ENCODE measurements at regions not wholly inside any gene's neighbourhood (a gene's known extent, or its start where the extent isn't known, plus 50 kb on each side); places are given as distances from the start of the nearest gene placed in this dataset.
A peak's percentile ranks its signal among the peaks of the same experiment; 100 is the strongest.
"Not testable (repeated sequence)": the region's sequence is repeated elsewhere in the genome, so short reads cannot be mapped to it uniquely, and the experiment has no call there.

DNA sequence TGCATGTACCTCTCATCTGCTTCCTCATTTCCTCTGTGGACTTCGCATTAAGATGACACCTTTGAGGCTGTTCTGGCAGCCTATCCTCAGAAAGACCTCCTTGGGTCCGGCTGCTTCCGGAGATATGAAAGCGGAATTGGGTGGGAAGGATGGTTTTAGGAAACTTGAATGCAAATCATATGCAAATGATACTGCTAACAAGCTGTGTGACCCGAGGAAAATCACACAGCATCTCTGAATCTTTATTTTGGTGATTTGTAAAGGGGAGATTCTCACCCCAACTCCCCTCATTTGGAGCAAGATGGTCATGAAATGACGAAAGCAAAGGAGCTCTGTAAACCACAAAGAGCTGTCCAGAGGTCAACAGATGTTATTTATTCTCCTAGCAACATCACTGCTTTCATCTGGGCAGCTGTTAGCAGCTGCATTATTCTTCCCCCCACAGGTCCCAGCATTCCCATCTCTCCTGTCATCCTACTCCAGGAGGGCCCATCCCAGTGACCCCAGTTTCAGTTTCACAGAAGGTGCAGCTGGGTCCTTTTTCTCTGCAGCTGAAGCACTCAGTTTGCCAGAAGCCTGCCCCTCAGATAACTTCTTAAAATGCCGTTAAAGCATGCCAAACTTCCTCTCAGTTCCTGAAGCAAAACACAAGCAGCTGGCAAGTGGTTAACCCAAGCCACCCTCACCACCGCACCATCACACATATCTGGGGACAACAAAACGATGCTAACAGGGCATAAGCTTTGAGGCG, 269.5 kb downstream of the SEC61B start:
- no peak overlapping the region for H3K27ac Mint-ChIP-seq (ENCODE audit: unreplicated experiment)
- H3K4me1 Mint-ChIP-seq: peaks cover 12% of the 10 kb centered on the region

DNA sequence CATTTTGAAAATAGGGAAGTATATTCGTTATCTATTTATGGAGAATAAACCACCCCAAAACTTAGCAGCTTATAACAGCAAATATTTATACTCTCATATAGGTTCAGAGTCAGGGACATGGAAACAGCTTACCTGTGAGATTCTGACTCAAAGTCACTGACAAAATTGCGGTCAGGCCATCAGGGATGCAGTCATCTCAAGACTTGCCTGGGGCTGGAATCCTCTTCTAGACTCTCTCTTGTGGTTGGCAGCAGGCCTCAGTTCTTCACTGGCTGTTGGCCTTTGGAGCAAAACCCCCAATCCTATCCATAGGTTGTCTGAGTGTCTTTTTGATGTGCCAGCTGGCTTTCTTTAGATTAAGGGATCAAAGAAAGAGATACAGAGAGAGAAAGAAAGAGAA, 275.6 kb downstream of the SEC61B start:
- DNase-seq (ENCODE audit: low read depth, low spot score): no peak
- H3K9me3 Mint-ChIP-seq: peaks cover 4% of the 10 kb centered on the region
- TF ChIP-seq, protein P1, sequence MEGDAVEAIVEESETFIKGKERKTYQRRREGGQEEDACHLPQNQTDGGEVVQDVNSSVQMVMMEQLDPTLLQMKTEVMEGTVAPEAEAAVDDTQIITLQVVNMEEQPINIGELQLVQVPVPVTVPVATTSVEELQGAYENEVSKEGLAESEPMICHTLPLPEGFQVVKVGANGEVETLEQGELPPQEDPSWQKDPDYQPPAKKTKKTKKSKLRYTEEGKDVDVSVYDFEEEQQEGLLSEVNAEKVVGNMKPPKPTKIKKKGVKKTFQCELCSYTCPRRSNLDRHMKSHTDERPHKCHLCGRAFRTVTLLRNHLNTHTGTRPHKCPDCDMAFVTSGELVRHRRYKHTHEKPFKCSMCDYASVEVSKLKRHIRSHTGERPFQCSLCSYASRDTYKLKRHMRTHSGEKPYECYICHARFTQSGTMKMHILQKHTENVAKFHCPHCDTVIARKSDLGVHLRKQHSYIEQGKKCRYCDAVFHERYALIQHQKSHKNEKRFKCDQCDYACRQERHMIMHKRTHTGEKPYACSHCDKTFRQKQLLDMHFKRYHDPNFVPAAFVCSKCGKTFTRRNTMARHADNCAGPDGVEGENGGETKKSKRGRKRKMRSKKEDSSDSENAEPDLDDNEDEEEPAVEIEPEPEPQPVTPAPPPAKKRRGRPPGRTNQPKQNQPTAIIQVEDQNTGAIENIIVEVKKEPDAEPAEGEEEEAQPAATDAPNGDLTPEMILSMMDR (conservative IDR thresholded peaks at IDR 0.05): no peak
- H3K4me3 Mint-ChIP-seq: peak overlapping the region; percentile 72
- peaks cover 15% of the 10 kb centered on the region for H3K4me1 Mint-ChIP-seq
- peak overlapping the region; percentile 57 for H3K27ac Mint-ChIP-seq (ENCODE audit: unreplicated experiment)
- no peaks in the 10 kb centered on the region for H3K36me3 Mint-ChIP-seq (ENCODE audit: low read depth)
- H3K27me3 Mint-ChIP-seq (ENCODE audit: low read depth): no peaks in the 10 kb centered on the region

More for the DNA sequence above, 269.5 kb downstream of the SEC61B start:
- TF ChIP-seq, protein P1 (conservative IDR thresholded peaks at IDR 0.05): no peak
- Mint-ChIP-seq H3K27me3 (ENCODE audit: low read depth) (no peaks in the 10 kb centered on the region), H3K4me3 (no peak overlapping the region), H3K36me3 (ENCODE audit: low read depth) (no peaks in the 10 kb centered on the region), H3K9me3 (no peaks in the 10 kb centered on the region)
- DNase-seq (ENCODE audit: low read depth, low spot score): no peak

DNA sequence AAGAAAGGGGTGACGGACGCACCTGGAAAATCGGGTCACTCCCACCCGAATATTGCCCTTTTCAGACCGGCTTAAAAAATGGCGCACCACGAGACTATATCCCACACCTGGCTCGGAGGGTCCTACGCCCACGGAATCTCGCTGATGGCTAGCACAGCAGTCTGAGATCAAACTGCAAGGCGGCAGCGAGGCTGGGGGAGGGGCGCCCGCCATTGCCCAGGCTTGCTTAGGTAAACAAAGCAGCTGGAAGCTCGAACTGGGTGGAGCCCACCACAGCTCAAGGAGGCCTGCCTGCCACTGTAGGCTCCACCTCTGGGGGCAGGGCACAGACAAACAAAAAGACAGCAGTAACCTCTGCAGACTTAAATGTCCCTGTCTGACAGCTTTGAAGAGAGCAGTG, 276.9 kb downstream of the SEC61B start:
- not testable (repeated sequence) for H3K27ac Mint-ChIP-seq (ENCODE audit: unreplicated experiment); H3K36me3 Mint-ChIP-seq (ENCODE audit: low read depth); H3K27me3 Mint-ChIP-seq (ENCODE audit: low read depth); H3K9me3 Mint-ChIP-seq; DNase-seq (ENCODE audit: low read depth, low spot score)
- H3K4me3 Mint-ChIP-seq: peak overlapping the region; percentile 72
- peaks cover 15% of the 10 kb centered on the region for H3K4me1 Mint-ChIP-seq

DNA sequence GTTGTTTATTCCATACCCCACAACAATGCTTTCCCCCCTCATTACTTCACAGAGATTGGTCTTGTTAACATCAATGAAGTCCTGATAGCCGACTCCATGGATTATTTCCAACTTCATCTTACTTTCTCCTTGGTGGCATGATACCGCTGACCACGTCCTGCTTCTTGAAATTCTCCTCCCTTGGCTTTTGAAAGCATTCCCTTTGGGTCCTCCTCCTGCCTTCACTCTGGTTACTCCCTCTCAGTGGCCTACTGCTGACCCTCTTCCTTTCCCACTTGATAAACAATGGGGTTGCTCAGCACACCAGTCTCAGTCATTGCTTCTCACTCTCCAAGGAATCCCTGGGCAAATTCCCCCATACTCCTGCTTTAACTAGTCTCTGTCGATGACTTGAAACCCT, 283.9 kb downstream of the SEC61B start:
- H3K4me3 Mint-ChIP-seq: no peak overlapping the region
- peaks cover 11% of the 10 kb centered on the region for H3K4me1 Mint-ChIP-seq
- peaks cover 3% of the 10 kb centered on the region for H3K36me3 Mint-ChIP-seq (ENCODE audit: low read depth)

DNA sequence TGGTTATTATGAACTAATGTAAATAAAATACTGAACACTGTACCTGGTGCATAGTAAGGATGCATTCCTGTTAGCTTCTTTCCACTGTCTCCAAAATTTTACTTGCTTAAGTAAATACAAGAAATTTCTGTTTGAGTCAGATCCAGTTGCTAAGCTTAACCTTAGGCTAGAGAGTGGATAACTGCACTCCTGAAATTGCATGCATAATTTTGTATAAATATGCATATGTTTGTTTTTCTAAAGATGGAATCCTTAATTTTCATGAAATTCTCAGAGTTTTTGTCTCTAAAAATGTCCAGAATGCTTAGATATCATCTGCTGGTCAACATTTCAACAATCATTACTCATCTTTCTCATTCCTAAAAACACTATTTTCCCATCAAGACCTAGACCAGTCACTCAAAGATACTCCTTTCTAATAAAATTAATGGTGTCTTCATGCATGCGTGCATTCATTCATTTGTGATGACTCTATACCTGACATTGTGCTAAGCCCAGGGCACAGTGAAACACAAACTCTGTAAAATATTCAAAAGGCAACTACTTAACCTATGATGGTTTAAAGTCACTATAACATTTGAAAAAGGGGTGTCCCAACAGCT, 284.8 kb downstream of the SEC61B start:
- peaks cover 13% of the 10 kb centered on the region for H3K4me1 Mint-ChIP-seq
- H3K36me3 Mint-ChIP-seq (ENCODE audit: low read depth): peaks cover 3% of the 10 kb centered on the region
- no peak overlapping the region for H3K27ac Mint-ChIP-seq (ENCODE audit: unreplicated experiment)

More for the DNA sequence above, 283.9 kb downstream of the SEC61B start:
- no peak overlapping the region for H3K27ac Mint-ChIP-seq (ENCODE audit: unreplicated experiment)
- H3K9me3 Mint-ChIP-seq: no peaks in the 10 kb centered on the region
- TF ChIP-seq, protein P1 (conservative IDR thresholded peaks at IDR 0.05): no peak
- no peaks in the 10 kb centered on the region for H3K27me3 Mint-ChIP-seq (ENCODE audit: low read depth)
- no peak for DNase-seq (ENCODE audit: low read depth, low spot score)

More for the DNA sequence above, 284.8 kb downstream of the SEC61B start:
- no peak for DNase-seq (ENCODE audit: low read depth, low spot score)
- TF ChIP-seq, protein P1 (conservative IDR thresholded peaks at IDR 0.05): no peak
- H3K4me3 Mint-ChIP-seq: no peak overlapping the region
- H3K27me3 Mint-ChIP-seq (ENCODE audit: low read depth): no peaks in the 10 kb centered on the region
- H3K9me3 Mint-ChIP-seq: no peaks in the 10 kb centered on the region

Data from neural crest cell (in vitro differentiated cells).